ENCODE measurements at regions not wholly inside any gene's neighbourhood (a gene's known extent, or its start where the extent isn't known, plus 50 kb on each side); places are given as distances from the start of the nearest gene placed in this dataset.
A peak's percentile ranks its signal among the peaks of the same experiment; 100 is the strongest.

DNA sequence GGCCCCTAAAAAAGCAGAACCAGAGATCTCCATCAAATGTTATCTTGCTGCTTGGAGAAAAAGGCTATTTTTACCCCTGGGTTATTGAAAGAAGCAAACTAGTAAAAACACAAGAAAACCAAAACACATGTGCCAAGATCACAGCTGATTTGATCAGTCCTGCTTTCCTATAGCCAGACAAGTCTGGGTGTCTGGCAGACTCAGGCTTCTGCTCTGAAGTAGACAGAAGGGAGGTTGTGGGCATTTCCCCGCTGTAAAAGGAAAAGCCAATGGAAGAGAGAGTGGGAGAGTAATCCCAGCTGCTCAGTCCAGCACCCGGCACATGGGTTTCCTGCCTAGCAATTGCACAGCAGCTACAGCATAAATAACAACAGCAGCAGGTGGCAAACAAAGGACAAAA lies 177.9 kb downstream of the PHLDA1 start:
- peak; percentile 66; the same call in 1 of the 2 replicates for TF ChIP-seq GATA2 (IDR thresholded peaks at IDR 0.05; ENCODE audit: low read depth, low read length)
- no peak for TF ChIP-seq GATA3 (IDR thresholded peaks at IDR 0.05; ENCODE audit: low read depth, low read length)

- TF ChIP-seq GATA2 (IDR thresholded peaks at IDR 0.05; ENCODE audit: low read depth, low read length) (no peak), GATA3 (IDR thresholded peaks at IDR 0.05; ENCODE audit: low read depth, low read length) (no peak)
These were observed 178.6 kb downstream of the PHLDA1 start for GRCh38 chr12:75852956-75853355.

GRCh38 chr12:75852143-75852542 lies 179.4 kb downstream of the PHLDA1 start:
- no peak for TF ChIP-seq GATA2 (IDR thresholded peaks at IDR 0.05; ENCODE audit: low read depth, low read length)
- no peak for TF ChIP-seq GATA3 (IDR thresholded peaks at IDR 0.05; ENCODE audit: low read depth, low read length)

- TF ChIP-seq GATA3 (IDR thresholded peaks at IDR 0.05; ENCODE audit: low read depth, low read length) (no peak), GATA2 (IDR thresholded peaks at IDR 0.05; ENCODE audit: low read depth, low read length) (no peak)
These were observed 180.7 kb downstream of the PHLDA1 start for GRCh38 chr12:75850721-75851462.

- TF ChIP-seq GATA3 (IDR thresholded peaks at IDR 0.05; ENCODE audit: low read depth, low read length) (no peak), GATA2 (IDR thresholded peaks at IDR 0.05; ENCODE audit: low read depth, low read length) (no peak)
These were observed 182.6 kb downstream of the PHLDA1 start for GRCh38 chr12:75848961-75849360.

GRCh38 chr12:75848431-75848925 lies 183.1 kb downstream of the PHLDA1 start:
- TF ChIP-seq GATA2 (IDR thresholded peaks at IDR 0.05; ENCODE audit: low read depth, low read length) (no peak), GATA3 (IDR thresholded peaks at IDR 0.05; ENCODE audit: low read depth, low read length) (no peak)

- TF ChIP-seq GATA2 (IDR thresholded peaks at IDR 0.05; ENCODE audit: low read depth, low read length): no peak
- no peak for TF ChIP-seq GATA3 (IDR thresholded peaks at IDR 0.05; ENCODE audit: low read depth, low read length)
These were observed 185.5 kb downstream of the PHLDA1 start for GRCh38 chr12:75846102-75846501.

- TF ChIP-seq GATA2 (IDR thresholded peaks at IDR 0.05; ENCODE audit: low read depth, low read length) (no peak), GATA3 (IDR thresholded peaks at IDR 0.05; ENCODE audit: low read depth, low read length) (no peak)
These were observed 186.6 kb downstream of the PHLDA1 start for GRCh38 chr12:75844985-75845384.

GRCh38 chr12:75844049-75844770 lies 187.4 kb downstream of the PHLDA1 start:
- no peak for TF ChIP-seq GATA2 (IDR thresholded peaks at IDR 0.05; ENCODE audit: low read depth, low read length)

DNA sequence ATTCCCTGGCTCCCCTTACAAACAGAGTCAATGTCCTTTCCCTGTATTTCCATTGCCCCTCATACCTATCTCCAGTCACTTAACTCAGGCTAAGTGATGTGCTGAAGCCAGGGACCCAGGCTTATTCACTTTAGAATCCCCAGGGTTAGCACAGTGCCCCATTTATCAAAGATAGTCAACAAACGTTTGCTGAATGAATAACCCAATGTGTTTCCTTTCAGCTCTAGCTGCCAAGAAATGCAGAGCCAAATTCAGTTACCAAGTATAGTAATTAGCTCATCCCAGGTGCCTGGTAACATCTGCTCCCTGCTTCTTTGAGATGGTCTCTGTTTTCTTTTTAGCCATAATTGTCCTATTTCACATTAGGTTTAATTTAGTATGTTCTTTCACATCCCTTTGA lies 189.5 kb downstream of the PHLDA1 start:
- TF ChIP-seq GATA2 (IDR thresholded peaks at IDR 0.05; ENCODE audit: low read depth, low read length) (no peak), GATA3 (IDR thresholded peaks at IDR 0.05; ENCODE audit: low read depth, low read length) (no peak)

GRCh38 chr12:75840994-75841355 lies 190.6 kb downstream of the PHLDA1 start:
- no peak for TF ChIP-seq GATA2 (IDR thresholded peaks at IDR 0.05; ENCODE audit: low read depth, low read length)
- TF ChIP-seq GATA3 (IDR thresholded peaks at IDR 0.05; ENCODE audit: low read depth, low read length): no peak

DNA sequence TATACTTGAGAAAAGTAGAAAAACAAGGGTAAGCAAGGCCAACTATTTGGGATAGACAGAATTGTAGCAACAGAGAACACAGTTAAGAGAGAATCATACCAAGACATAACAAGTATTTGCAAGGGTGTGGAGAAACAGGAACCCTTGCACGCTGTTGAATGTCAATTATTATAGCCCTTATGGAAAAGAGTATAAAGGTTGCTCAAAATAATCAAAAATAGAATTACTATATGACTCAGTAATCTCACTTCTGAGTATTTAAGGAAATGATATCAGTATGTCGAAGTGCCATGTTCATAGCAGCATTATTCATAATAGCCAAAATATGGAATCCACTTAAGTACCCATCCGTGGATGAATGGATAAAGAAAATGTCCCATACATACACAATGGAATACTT lies 193.3 kb downstream of the PHLDA1 start:
- no peak for TF ChIP-seq GATA3 (IDR thresholded peaks at IDR 0.05; ENCODE audit: low read depth, low read length)
- no peak for TF ChIP-seq GATA2 (IDR thresholded peaks at IDR 0.05; ENCODE audit: low read depth, low read length)

- TF ChIP-seq GATA3 (IDR thresholded peaks at IDR 0.05; ENCODE audit: low read depth, low read length) (no peak), GATA2 (IDR thresholded peaks at IDR 0.05; ENCODE audit: low read depth, low read length) (0 out of 2 replicates have a peak, but pooled peaks have one; percentile 12)
These were observed 193.9 kb downstream of the PHLDA1 start for GRCh38 chr12:75837700-75838099.

- TF ChIP-seq GATA2 (IDR thresholded peaks at IDR 0.05; ENCODE audit: low read depth, low read length) (no peak), GATA3 (IDR thresholded peaks at IDR 0.05; ENCODE audit: low read depth, low read length) (no peak)
These were observed 195.0 kb downstream of the PHLDA1 start for GRCh38 chr12:75836533-75836932.

DNA sequence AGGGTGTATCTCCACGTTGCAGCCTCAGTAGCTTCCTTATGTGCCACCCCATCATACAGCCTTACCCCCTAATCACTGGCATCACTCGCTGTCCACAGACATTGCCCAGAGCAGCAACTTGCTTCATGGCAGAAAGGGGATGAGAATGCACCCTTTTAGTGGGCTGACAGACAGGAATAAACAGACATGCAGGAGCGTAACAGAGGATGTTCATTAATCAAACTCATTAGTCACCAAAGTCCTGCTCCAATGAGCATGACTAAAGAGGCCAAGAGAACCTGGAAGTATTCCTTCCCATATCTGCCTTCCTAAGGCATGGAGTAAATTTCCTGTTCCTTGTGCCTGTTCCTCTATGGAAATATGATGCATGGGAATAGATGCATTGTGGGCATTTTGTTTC lies 197.0 kb downstream of the PHLDA1 start:
- TF ChIP-seq GATA2 (IDR thresholded peaks at IDR 0.05; ENCODE audit: low read depth, low read length) (no peak), GATA3 (IDR thresholded peaks at IDR 0.05; ENCODE audit: low read depth, low read length) (no peak)

Data from SH-SY5Y (cell line).